G401 (cell line): ENCODE measurements at regions not wholly inside any gene's neighbourhood (a gene's known extent, or its start where the extent isn't known, plus 50 kb on each side); places are given as distances from the start of the nearest gene placed in this dataset.
A peak's percentile ranks its signal among the peaks of the same experiment; 100 is the strongest.
"Not testable (repeated sequence)": the region's sequence is repeated elsewhere in the genome, so short reads cannot be mapped to it uniquely, and the experiment has no call there.

Experiments
- DNase-seq: peaks from one replicate; pipeline ENCODE4 v3.0.0-alpha.2; 2015; ENCODE audit warnings: low spot score
- in situ Hi-C: cut with HindIII; loops from 2 replicates; pipeline ENCODE4 v1.10.0; 2016; ENCODE audit warnings: low sequenced_read_pairs, mixed read lengths

- no peak for DNase-seq
- in situ Hi-C loops, result no loop called here
These were observed 62.5 kb downstream of the SMIM38 start for GRCh38 chr11:69218271-69218682.

DNA sequence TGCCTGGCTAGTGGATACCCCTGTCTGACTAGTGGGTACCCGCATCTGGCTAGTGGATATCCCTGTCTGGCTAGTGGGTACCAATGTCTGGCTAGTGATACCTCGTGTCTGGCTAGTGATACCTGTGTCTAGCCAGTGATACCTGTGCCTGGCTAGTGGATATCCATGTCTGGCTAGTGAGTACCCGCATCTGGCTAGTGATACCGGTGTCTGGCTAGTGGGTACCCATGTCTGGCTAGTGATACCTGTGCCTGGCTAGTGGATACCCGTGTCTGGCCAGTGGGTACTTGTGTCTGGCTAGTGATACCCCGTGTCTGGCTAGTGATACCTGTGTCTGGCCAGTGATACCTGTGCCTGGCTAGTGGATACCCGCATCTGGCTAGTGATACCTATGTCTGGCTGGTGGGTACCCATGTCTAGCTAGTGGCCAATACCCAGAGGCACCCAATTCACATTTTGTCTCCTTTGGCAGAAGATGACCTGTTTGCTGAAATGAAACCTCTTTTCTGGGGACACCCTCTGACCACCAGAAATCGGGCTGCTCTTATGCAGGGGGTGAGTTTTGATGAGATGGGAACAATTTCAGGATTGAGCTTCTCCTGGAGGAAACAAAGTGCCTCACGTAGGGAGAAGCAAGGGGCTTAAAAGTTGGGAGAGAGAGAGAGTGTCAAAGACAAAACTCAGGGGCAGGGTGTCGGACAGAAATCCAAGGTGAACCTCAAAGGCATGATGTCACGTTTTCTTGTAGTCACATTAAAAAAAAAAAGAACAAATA lies 63.4 kb downstream of the SMIM38 start:
- no peak for DNase-seq
- in situ Hi-C loops, result no loop called here

- in situ Hi-C loops, result no loop called here
These were observed 64.3 kb downstream of the SMIM38 start for GRCh38 chr11:69219991-69220390.

DNA sequence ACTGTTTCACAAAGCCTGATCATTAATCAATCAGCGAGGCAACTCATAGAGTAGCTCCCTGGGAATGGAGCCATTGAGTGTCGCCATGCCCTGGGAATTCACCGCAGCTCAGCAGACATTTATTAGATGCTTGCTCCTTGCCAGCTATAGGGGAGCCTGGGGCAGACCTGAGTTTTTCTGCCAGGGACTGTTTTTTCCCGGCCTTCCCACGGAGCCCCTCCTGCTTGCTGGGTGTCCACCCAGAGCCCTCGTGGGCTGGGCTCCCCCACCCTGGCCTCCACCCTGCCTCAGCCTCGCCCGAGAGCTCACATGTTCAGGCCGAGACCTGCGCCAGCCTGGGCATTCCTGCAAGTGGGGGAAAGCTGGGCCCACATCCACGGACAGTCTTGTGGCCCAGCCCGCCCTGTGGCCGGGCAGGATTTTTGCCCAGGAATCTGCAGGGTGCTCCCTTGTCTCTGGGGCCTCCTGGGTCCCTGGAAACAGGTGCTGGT lies 64.9 kb downstream of the SMIM38 start:
- in situ Hi-C loops, result no loop called here
- no peak for DNase-seq

More at GRCh38 chr11:69219991-69220390, 64.3 kb downstream of the SMIM38 start:
- DNase-seq, result no peak

DNA sequence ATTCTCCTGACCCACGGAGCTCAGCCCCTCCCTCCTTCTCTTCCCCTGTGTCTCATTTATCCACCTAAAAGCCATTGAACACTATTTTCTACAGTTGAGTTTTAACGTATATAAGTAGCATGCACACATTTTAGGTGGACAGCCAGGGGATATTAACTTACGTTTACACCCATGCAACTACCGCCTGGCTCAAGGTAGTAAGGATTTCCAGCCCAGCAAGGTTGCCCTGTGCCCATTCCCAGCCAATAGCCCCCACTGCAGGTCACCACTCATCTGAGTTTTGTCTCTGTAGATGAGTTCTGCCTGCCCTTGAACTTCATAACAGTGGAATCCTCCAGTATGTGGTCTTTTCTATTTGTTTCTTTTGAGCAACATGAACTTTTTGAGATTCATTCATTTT lies 65.4 kb downstream of the SMIM38 start:
- DNase-seq, result no peak
- in situ Hi-C loops, result no loop called here

DNA sequence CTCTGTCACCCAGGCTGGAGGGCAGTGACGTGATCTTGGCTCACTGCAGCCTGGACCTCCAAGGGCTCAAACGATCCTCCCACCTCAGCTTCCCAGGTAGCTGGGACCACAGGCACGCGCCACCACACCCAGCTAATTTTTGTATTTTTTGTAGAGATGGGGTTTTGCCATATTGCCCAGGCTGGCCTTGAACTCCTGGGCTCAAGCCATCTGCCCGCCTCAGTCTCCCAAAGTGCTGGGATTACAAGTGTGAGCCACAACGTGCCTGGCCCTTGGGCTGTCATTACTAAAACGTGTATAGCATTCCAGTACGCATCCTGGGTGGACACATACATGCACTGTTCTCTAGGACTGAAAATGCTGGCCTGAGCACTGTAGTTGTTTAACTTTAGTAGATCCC lies 65.9 kb downstream of the SMIM38 start:
- DNase-seq, in situ Hi-C loops: not testable (repeated sequence)

DNA sequence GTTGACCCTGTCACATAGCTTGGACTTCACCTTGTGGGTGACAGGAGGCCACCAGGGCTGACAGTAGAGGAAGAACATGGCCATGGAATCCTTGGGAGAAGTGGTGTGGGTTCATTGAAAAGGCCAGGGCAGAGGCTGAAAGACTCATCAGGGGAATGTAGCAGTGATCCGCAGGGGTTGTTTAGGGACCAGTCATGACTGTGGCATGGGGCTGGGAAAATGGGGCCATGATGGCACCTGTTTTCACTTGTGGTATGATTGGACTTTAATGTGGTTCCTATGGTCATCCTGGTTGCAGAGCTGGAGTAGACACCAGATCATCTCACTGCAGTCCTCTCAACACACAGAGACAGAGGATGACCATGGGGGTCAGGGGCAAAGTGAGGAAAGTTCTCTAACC lies 66.7 kb upstream of the MYEOV start:
- in situ Hi-C loops, result no loop called here
- no peak for DNase-seq

- DNase-seq, result no peak
- in situ Hi-C loops, result no loop called here
These were observed 64.4 kb upstream of the MYEOV start for GRCh38 chr11:69229511-69229910.

GRCh38 chr11:69230856-69231425 lies 63.0 kb upstream of the MYEOV start:
- in situ Hi-C loops, result no loop called here
- no peak for DNase-seq

- DNase-seq, result no peak
- in situ Hi-C loops, result no loop called here
These were observed 62.4 kb upstream of the MYEOV start for GRCh38 chr11:69231466-69232018.

- in situ Hi-C loops, result no loop called here
These were observed 60.9 kb upstream of the MYEOV start for GRCh38 chr11:69232821-69233743.

GRCh38 chr11:69233744-69234570 lies 60.0 kb upstream of the MYEOV start:
- in situ Hi-C loops, result no loop called here
- no peak for DNase-seq

More at GRCh38 chr11:69232821-69233743, 60.9 kb upstream of the MYEOV start:
- DNase-seq, result no peak

- in situ Hi-C loops, result no loop called here
- no peak for DNase-seq
These were observed 58.9 kb upstream of the MYEOV start for GRCh38 chr11:69234740-69235710.

DNA sequence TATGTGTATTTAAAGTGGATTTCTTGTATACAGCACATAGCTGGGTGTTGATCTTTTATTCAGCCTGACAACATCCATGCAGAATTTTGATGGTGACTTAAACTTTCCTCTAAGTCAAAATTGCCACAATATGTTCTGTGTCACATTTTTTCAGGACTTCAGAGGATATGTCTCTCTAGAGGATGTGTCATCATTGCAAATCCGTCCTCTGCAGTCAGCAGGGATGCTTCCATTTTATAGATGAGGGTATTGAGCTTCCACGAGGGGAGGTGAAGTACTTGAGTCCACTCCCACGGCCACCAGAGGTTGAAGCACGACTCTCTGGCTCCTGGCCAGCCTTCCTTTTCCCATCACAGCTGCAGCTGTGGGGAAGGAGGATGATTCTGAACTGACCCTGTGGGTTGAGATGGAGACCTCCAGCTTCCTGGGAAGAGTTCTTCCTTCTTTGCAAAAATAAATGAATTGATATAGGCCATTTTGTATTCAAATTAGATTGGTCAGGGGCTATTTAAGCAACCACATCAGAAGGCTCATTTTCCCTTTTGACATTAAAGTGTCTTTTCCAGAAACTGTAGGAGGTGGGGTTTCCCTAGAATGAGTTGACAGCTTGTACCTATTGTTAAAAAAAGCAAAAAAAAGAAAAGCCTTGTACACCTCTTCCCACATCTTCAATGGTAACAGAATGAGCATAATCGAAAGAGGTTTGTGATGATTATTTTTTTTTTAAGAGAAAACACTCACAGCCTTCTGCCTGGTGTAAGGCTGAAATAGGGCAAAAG lies 55.2 kb upstream of the MYEOV start:
- in situ Hi-C loops, result no loop called here
- no peak for DNase-seq

GRCh38 chr11:69239641-69240040 lies 54.3 kb upstream of the MYEOV start:
- DNase-seq, result no peak
- in situ Hi-C loops, result no loop called here

DNA sequence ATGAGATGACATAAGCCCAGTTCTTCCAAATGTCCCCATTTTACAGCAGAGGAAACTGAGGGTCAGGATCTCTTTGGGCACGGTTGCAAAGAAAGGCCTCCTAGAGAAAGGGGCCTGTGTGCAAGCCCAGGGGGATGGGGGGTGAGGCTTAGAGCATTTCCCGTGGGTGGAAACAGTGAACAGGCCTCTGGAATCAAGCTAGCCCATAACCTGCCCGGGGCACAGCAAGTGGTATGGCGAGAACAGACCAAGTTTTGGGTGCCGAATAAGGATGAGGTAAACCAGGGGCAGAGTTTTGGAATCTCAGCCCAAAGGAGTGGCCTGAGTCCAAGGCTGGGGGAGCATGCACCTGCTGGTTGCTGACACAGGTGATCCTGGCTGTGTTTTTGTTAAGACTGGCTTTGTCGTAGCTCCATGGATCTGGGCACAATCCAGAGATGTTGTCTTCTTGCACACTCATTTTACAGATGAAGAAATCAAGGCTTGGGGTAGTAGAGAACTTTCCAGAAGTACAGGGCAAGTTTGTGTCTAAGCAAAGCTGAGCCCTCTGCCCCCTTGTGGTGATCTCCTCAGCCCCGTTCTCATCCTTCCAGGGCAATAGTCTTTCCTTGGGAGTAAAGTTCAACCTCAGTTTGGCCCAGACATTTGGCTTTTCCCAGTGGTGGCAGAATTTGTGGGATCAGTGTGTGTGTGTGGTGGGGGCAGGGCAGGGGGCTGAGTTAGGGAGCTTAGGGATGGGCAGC lies 53.5 kb upstream of the MYEOV start:
- DNase-seq, result peak; percentile 11

More for the DNA sequence above, 53.5 kb upstream of the MYEOV start:
- in situ Hi-C loops, result no loop called here
